Ovary (tissue), 7 donors: ENCODE measurements at regions not wholly inside any gene's neighbourhood (a gene's known extent, or its start where the extent isn't known, plus 50 kb on each side); places are given as distances from the start of the nearest gene placed in this dataset.
"Not testable (repeated sequence)": the region's sequence is repeated elsewhere in the genome, so short reads cannot be mapped to it uniquely, and the experiment has no call there.

Experiments used
- DNase-seq, 5 donors: peaks; one replicate each; pipeline ENCODE4 v3.0.0-alpha.2; 2019 to 2020
- H3K27ac ChIP-seq, 2 donors: fragments of 200-600 bp; one replicate each; pipeline versions ENCODE4 v1.5.1 to v1.8.0; 2019 to 2022
- H3K27me3 ChIP-seq: fragments of 200-600 bp; one replicate; pipeline ENCODE4 v1.8.0; 2022
- H3K36me3 ChIP-seq: fragments of 200-600 bp; sonication (generic); one replicate; pipeline ENCODE4 v1.5.1; 2019
- H3K4me1 ChIP-seq: one replicate; pipeline ENCODE4 v1.8.1; 2013; ENCODE audit warnings: mild to moderate bottlenecking, moderate library complexity; ENCODE audit not compliant: insufficient read depth
- H3K4me3 ChIP-seq: fragments of 200-600 bp; sonication (generic); one replicate; pipeline ENCODE4 v1.5.1; 2017
- H3K9me3 ChIP-seq, 2 donors: fragments of 200-600 bp in 1 of 2; sonication (generic) in 1 of 2; one replicate each; pipeline versions ENCODE4 v1.5.1 to v1.8.1; 2013 to 2019; ENCODE audit warnings: mild to moderate bottlenecking in 1 of 2, moderate library complexity in 1 of 2
- EP300 ChIP-seq: sonication (generic); formaldehyde crosslinking; IDR thresholded peaks from one replicate; pipeline ENCODE4 v1.6.1; 2017; ENCODE audit warnings: antibody characterized with exemption
- POLR2A ChIP-seq: fragments of 450-650 bp; IDR thresholded peaks from one replicate; pipeline ENCODE4 v1.6.1; 2017; ENCODE audit warnings: antibody characterized with exemption, mild to moderate bottlenecking, moderate library complexity
- WGBS, 3 donors: extraction: QIAGEN DNeasy Blood & Tissue Kit in 1 of 3; methylation state at CpG; one replicate each; pipeline versions ENCODE4 v1.1.5 to v1.1.7; 2013 to 2017; 5-methylcytosine and 5-hydroxymethylcytosine counted together
- intact Hi-C, 4 donors: fragments of 100-400 bp; cut with DNase I; formaldehyde crosslinking; loops; one replicate each; pipeline versions ENCODE4 v1.11.0 to v1.15.1; 2022 to 2023
- TF ChIP-seq, protein P1 (sequence below), 3 donors: fragments of 450-650 bp in 2 of 3; fragments of 200-600 bp in 1 of 3; IDR thresholded peaks; one replicate each; pipeline versions ENCODE4 v1.5.1 to v1.8.0; 2016 to 2022; ENCODE audit warnings: antibody characterized with exemption in 3 of 3, mild to moderate bottlenecking in 1 of 3
- donor health status: DM: no; HTN: no; CAD: no; lungs with moderate emphysema.
- donor health status: DM: no; HTN: no; CAD: no.
- donor health status: Bipolar disorder and iron deficiency.
- donor health status: DM: no; HTN: no; CAD: no.
- donor health status: DM: yes; HTN: yes; CAD: no.

DNA sequence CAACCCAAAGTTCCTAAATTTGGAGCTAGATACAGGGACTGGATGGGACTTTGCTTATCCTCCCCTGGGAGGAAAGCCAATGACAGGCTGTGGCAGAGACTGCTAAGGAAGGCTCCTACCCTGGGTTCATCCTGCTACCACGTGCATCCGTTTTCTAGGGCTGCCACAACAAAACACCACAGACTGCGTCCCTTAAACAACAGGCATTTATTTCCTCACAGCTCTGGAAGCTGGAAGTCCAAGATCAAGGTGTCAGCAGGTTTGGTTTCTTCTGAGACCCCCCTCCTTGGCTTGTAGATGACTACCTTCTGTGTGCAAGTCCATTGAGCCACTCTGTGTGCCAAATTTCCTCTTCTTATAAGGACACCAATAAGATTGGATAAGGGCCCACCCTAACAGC is 263.9 kb downstream of the FAM43A start:
- TF ChIP-seq POLR2A (no peak), EP300 (no peak)
- TF ChIP-seq, protein P1, sequence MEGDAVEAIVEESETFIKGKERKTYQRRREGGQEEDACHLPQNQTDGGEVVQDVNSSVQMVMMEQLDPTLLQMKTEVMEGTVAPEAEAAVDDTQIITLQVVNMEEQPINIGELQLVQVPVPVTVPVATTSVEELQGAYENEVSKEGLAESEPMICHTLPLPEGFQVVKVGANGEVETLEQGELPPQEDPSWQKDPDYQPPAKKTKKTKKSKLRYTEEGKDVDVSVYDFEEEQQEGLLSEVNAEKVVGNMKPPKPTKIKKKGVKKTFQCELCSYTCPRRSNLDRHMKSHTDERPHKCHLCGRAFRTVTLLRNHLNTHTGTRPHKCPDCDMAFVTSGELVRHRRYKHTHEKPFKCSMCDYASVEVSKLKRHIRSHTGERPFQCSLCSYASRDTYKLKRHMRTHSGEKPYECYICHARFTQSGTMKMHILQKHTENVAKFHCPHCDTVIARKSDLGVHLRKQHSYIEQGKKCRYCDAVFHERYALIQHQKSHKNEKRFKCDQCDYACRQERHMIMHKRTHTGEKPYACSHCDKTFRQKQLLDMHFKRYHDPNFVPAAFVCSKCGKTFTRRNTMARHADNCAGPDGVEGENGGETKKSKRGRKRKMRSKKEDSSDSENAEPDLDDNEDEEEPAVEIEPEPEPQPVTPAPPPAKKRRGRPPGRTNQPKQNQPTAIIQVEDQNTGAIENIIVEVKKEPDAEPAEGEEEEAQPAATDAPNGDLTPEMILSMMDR (IDR thresholded peaks at IDR 0.05), result no peak
- no peak overlapping the region for H3K4me3 ChIP-seq
- intact Hi-C loops, result no loop called here
- H3K36me3 ChIP-seq, result no peaks in the 10 kb centered on the region
- WGBS, 3 donors, result 78 to 92% (median 82%) methylated on average over 3 of the region's 3 CpGs
- H3K27me3 ChIP-seq, result no peaks in the 10 kb centered on the region
- H3K9me3 ChIP-seq, result no peaks in the 10 kb centered on the region
- DNase-seq, result no peak
- no peaks in the 10 kb centered on the region for H3K4me1 ChIP-seq
- H3K27ac ChIP-seq, result no peak overlapping the region

DNA sequence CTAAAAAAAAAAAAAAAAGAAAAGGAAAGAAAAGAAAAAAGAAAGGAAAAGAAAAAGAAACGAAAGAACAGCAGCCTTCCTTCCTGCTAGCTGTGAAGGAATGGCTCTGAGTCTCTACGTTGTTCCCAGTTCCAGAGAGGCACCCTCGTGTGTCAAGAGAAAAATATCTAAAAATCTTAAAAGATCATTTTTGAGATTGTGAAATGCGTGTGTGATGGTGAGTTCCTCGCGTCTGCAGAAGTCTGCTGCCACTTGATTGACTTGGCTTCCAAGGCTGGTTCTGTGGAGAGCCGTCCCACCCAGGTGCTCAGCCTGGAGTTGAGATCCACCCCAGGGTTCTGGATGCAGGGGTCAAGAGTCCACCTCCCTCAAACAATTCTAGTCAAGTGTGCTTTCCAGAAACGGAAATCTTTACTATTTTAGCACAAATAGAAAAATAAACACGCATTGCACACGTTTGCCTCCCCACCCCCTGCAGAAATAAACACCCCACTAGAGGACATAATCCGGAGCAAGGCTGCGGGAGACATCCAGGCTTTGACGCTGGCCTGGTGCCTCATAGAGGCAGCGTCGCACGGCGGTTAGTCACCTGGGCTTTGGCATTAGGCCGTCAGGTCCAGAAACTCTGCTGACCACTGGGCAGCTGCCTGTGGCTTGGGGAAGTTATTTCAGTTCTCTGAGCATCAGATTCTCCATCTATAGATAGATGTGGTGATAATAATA is 265.4 kb downstream of the FAM43A start:
- intact Hi-C loops, result no loop called here
- TF ChIP-seq POLR2A, result no peak
- TF ChIP-seq, protein P1 (IDR thresholded peaks at IDR 0.05), result no peak
- Histone ChIP-seq H3K36me3 (no peaks in the 10 kb centered on the region), H3K4me1 (no peaks in the 10 kb centered on the region), H3K9me3 (no peaks in the 10 kb centered on the region), H3K4me3 (no peak overlapping the region), H3K27me3 (no peaks in the 10 kb centered on the region), H3K27ac (no peak overlapping the region)
- WGBS, 3 donors, result 85 to 88% (median 86%) methylated on average over 18 of the region's 18 CpGs
- DNase-seq, result no peak

DNA sequence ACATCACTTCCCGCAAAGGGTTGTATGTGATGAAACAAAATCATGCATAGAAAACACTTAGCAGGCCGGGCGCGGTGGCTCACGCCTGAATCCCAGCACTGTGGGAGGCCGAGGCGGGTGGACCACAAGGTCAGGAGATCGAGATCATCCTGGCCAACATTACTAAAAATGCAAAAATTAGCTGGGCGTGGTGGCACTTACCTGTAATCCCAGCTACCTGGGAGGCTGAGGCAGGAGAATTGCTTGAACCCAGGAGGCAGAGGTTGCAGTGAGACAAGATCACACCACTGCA is 265.9 kb downstream of the FAM43A start:
- H3K9me3 ChIP-seq, H3K4me3 ChIP-seq, H3K4me1 ChIP-seq, H3K27ac ChIP-seq, H3K27me3 ChIP-seq, intact Hi-C loops, H3K36me3 ChIP-seq, DNase-seq: not testable (repeated sequence)
- 93 to 94% (median 94%) methylated on average over 9 of the region's 9 CpGs for WGBS, 3 donors

DNA sequence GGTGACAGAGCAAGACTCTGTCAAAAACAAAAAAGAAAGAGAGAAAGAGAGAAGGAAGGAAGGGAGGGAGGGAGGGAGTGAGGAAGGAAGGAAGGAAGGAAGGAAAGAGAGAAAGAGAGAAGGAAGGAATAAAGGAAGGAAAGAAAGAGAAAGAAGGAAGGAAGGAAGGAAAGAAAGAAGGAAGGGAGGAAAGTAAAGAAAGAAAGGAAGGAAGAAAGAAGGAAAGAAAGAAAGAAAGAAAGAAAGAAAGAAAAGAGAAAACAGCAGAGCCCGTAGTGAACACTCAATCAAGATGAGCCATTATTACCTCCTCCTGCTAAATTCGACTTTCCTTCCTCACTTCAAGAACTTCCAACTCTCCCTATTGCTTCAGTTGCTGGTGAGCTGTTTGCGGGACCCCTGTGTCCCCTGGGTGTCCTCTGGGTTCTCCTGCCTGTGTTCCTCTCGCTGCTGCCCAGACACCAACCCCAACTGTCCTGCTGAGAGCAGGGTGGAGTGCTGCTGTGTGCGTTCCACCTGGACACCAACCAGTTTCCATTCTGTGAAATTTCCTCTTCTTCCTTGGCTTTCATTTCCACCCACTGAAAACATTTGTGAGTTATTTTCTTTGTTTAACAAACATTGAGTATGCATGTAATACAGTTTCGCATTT is 266.4 kb downstream of the FAM43A start:
- Histone ChIP-seq H3K9me3 (no peaks in the 10 kb centered on the region), H3K36me3 (no peaks in the 10 kb centered on the region), H3K4me3 (no peak overlapping the region), H3K27me3 (no peaks in the 10 kb centered on the region), H3K27ac (no peak overlapping the region), H3K4me1 (no peaks in the 10 kb centered on the region)
- no peak for DNase-seq
- WGBS, 3 donors, result 19 to 41% (median 31%) methylated on average over 6 of the region's 6 CpGs
- intact Hi-C loops, result no loop called here
- TF ChIP-seq, protein P1 (IDR thresholded peaks at IDR 0.05), result no peak
- TF ChIP-seq POLR2A (no peak), EP300 (no peak)

DNA sequence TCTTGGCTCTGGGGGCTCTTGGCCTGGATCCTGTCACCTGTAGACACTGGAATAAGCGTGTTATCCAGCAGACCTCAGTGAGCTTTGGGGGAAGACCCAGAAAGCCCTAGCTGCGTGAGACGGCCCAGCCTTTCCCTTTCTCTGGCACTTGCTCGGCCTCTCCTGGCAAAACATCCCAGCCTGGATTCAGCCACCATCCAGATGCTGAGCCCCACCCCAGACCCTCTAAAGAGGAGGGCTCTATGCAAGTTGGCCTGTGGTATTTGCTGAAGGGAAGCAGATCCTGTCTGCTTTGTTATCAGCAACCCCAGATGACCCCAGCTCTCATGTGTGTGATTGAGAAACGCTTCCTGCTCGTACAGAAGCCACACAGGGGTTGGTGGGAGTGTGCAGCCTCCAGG is 267.2 kb downstream of the FAM43A start:
- TF ChIP-seq POLR2A (no peak), EP300 (no peak)
- TF ChIP-seq, protein P1 (IDR thresholded peaks at IDR 0.05), result no peak
- 23 to 35% (median 33%) methylated on average over 6 of the region's 6 CpGs for WGBS, 3 donors
- no peak overlapping the region for H3K4me3 ChIP-seq
- DNase-seq, result no peak
- no peaks in the 10 kb centered on the region for H3K4me1 ChIP-seq
- H3K36me3 ChIP-seq, result no peaks in the 10 kb centered on the region
- no peaks in the 10 kb centered on the region for H3K9me3 ChIP-seq
- H3K27me3 ChIP-seq, result no peaks in the 10 kb centered on the region
- H3K27ac ChIP-seq, result no peak overlapping the region
- intact Hi-C loops, result no loop called here
